ENCODE measurements at regions not wholly inside any gene's neighbourhood (a gene's known extent, or its start where the extent isn't known, plus 50 kb on each side); places are given as distances from the start of the nearest gene placed in this dataset.

DNA sequence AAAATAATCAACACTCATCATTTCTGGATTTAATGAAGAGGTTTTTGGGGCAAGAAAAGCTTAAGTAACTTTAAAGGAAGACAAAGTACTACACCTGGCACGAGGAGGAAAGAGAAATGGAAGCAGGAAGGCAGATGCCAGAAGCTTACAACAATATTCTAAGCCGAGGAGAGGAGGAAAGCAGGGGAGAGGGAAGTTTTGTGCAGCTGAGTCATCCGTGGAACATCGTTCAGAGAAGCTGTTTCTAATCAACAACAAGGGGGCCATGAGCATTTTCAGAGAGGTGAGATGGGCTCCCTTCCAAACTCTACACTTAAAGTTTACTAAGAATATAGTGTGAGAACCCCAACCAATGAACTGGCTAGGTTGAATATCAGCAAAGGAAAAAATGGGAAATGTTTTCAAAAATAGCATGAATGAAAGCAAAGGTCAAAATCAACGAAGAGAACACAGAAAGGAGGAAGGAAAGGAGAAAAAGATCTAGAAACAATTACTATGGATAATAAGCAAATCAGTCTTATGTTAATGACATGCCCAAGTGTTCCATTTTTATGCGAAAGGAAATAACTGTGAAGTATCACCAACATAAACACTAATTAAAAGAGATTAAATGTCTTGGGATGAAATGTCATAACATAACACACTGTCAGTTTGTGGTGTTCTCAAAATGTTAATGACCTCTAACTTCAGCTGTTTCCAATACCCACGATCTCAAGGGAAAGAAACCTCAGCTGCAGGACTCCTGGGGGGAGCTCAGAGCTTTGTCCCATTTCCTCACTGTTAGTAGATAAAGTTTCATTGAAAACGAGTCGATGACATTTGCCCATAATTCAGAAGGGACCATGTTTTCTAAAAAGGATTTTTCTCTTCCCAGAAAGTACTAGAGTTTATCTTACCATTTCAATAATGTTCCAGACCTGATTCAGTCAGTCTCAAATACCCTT lies 203.4 kb upstream of the STXBP5 start (continued):
- TF ChIP-seq, protein P1, sequence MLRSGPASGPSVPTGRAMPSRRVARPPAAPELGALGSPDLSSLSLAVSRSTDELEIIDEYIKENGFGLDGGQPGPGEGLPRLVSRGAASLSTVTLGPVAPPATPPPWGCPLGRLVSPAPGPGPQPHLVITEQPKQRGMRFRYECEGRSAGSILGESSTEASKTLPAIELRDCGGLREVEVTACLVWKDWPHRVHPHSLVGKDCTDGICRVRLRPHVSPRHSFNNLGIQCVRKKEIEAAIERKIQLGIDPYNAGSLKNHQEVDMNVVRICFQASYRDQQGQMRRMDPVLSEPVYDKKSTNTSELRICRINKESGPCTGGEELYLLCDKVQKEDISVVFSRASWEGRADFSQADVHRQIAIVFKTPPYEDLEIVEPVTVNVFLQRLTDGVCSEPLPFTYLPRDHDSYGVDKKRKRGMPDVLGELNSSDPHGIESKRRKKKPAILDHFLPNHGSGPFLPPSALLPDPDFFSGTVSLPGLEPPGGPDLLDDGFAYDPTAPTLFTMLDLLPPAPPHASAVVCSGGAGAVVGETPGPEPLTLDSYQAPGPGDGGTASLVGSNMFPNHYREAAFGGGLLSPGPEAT (IDR thresholded peaks at IDR 0.05; ENCODE audit: low read depth) = no peak
- TF ChIP-seq NFXL1 (IDR thresholded peaks at IDR 0.05; ENCODE audit: borderline replicate concordance) (no peak), SMAD1 (IDR thresholded peaks at IDR 0.05; ENCODE audit: low read depth, partially characterized antibody) (no peak), PRDM15 (CRISPR knock-in tag; IDR thresholded peaks at IDR 0.05) (no peak)

DNA sequence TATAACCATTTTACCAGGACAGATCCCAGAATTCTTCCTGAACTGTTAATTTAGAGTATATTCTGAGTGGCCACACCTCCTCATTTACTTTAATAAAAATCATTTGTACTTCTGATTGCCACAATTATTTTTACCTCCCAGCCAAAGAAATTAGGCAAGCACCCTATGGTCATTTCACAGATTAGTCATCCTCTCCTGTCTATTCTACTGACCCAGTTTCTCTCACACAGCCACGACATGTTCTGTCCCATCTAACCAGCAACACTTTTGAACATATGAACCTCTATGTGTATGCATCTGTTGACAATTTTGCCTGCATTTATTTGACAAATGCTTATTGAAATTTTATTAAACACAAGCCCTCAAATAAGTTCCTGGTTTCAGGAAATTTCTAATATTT lies 202.6 kb upstream of the STXBP5 start:
- no peaks in the 10 kb centered on the region for H3K4me1 ChIP-seq (ENCODE audit: control insufficient read depth, insufficient read depth, low read length)
- H3K36me3 ChIP-seq (ENCODE audit: control insufficient read depth in 2 of 2, insufficient read depth in 2 of 2, low read length in 1 of 2) = no peaks in the 10 kb centered on the region
- no TSS peak for BruUV-seq (replicated peaks)
- no peaks in the 10 kb centered on the region for H3K9me3 ChIP-seq (replicated peaks; ENCODE audit: control insufficient read depth, insufficient read depth, low read length)
- H3K4me2 ChIP-seq (ENCODE audit: control insufficient read depth, insufficient read depth) = no peak overlapping the region
- H3K9ac ChIP-seq (ENCODE audit: control insufficient read depth, insufficient read depth, low read length) = no peak overlapping the region
- POLR2A ChIA-PET = no interaction called here
- SMC1A ChIA-PET (ENCODE audit: uncharacterized antibody, unreplicated experiment) = no interaction called here
- no peak overlapping the region for H3K27ac ChIP-seq (ENCODE audit: control insufficient read depth, insufficient read depth)
- RAD21 ChIA-PET (ENCODE audit: unreplicated experiment) = no interaction called here
- no peaks in the 10 kb centered on the region for H3K79me2 ChIP-seq (ENCODE audit: control insufficient read depth, insufficient read depth, low read length)
- intact Hi-C loops (cut with micrococcal nuclease; ENCODE audit: unreplicated experiment) (no loop called here), in situ Hi-C loops (cut with MboI) (no loop called here)
- ATAC-seq (no peak), DNase-seq (ENCODE audit: low read depth, low spot score) (no peak), FAIRE-seq (no peak)
- CTCF ChIA-PET = no interaction called here
- no peaks in the 10 kb centered on the region for H3K27me3 ChIP-seq (replicated peaks in 1 of 2; ENCODE audit: control insufficient read depth in 2 of 2, insufficient read depth in 2 of 2, low read length in 1 of 2)
- 0 out of 2 replicates have a peak, but pooled peaks cover 3% of the 10 kb centered on the region for H4K20me1 ChIP-seq (ENCODE audit: control insufficient read depth, insufficient read depth)
- no peak overlapping the region for H3K4me3 ChIP-seq
- WGBS (ENCODE audit: insufficient coverage, insufficient replicate concordance, low lambda C conversion rate, missing lambda C conversion rate) = 4% methylated on average over 1 of the region's 1 CpG
- TF ChIP-seq RAD21 (IDR thresholded peaks at IDR 0.05; ENCODE audit: insufficient read depth, low read depth, low read length) = no peak
- TF ChIP-seq RBBP5 (conservative IDR thresholded peaks at IDR 0.05) = no peak
- TF ChIP-seq NFXL1 (IDR thresholded peaks at IDR 0.05; ENCODE audit: borderline replicate concordance) = no peak
- no peak for TF ChIP-seq ASH2L (IDR thresholded peaks at IDR 0.05; ENCODE audit: borderline replicate concordance, low read depth)
- TF ChIP-seq HSF1 (IDR thresholded peaks at IDR 0.05; ENCODE audit: low read depth, low read length) = no peak
- H2AFZ ChIP-seq (ENCODE audit: control insufficient read depth, low read depth, low read length) = no peak overlapping the region

All from GM12878 (cell line).